Frontal cortex (tissue), 1 donor: ENCODE measurements at regions not wholly inside any gene's neighbourhood (a gene's known extent, or its start where the extent isn't known, plus 50 kb on each side); places are given as distances from the start of the nearest gene placed in this dataset. TPM values are rescaled to one million over a fixed set of nuclear protein-coding genes. Genes with fewer than 3 reads are reported as not detected.

Experiments
- small RNA-seq: library from RNA; depleted of rRNA; stranded (forward); fragments of <200 nt; gene quantifications from one replicate; pipeline ENCODE3, GENCODE V24; 2014

Small RNA genes in the stretch of these regions (small RNA-seq; reads per million reads assigned to genes)
- not detected for gene AC044792.1
